ENCODE measurements at regions not wholly inside any gene's neighbourhood (a gene's known extent, or its start where the extent isn't known, plus 50 kb on each side); places are given as distances from the start of the nearest gene placed in this dataset.

DNA sequence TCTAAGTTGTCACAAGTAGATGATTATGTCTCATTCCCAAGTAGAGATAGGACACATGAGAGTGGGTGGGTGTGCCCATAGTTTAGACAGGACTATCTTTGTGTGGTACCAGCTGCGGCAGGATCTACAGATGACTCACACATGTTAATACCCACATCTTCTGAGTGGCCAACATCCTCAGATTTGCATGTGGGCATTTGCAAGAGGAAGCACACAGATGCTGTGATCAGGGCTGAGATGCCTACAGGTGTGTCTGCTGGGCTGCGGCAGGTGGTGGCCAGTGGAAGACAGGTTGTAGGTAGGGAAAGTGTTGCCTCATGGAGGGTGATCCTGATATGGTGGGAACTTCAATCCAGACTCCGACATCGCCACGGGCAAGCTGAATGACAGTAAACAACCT is 50.8 kb downstream of the UTRN start:
- TF ChIP-seq CTCF (IDR thresholded peaks at IDR 0.05; ENCODE audit: low read depth, low read length, poor library complexity, severe bottlenecking) (no peak), EZH2phosphoT487 (IDR thresholded peaks at IDR 0.05; ENCODE audit: borderline replicate concordance, low read length) (no peak)
